Esophagus (tissue), 2 donors: ENCODE measurements at regions not wholly inside any gene's neighbourhood (a gene's known extent, or its start where the extent isn't known, plus 50 kb on each side); places are given as distances from the start of the nearest gene placed in this dataset.

Source experiments
- H3K27ac ChIP-seq, 2 donors: one replicate each; pipeline ENCODE4 v1.5.1; 2013; ENCODE audit warnings: low read depth in 2 of 2, mild to moderate bottlenecking in 2 of 2, inconsistent platforms in 1 of 2, low read length in 1 of 2, moderate library complexity in 1 of 2
- H3K27me3 ChIP-seq, 2 donors: one replicate each; pipeline ENCODE4 v1.6.1; 2013; ENCODE audit warnings: low read length in 2 of 2, control low read depth in 1 of 2, mild to moderate bottlenecking in 1 of 2; ENCODE audit not compliant: insufficient read depth in 2 of 2, control insufficient read depth in 1 of 2
- H3K36me3 ChIP-seq, 2 donors: one replicate each; pipeline ENCODE4 v1.6.1; 2013; ENCODE audit warnings: low read length in 1 of 2; ENCODE audit not compliant: control insufficient read depth in 2 of 2, insufficient read depth in 2 of 2
- H3K4me1 ChIP-seq, 2 donors: one replicate each; pipeline ENCODE4 v1.6.1; 2013; ENCODE audit warnings: low read length in 1 of 2; ENCODE audit not compliant: control insufficient read depth in 2 of 2, insufficient read depth in 2 of 2
- H3K4me3 ChIP-seq, 2 donors: one replicate each; pipeline ENCODE4 v1.5.1; 2013; ENCODE audit warnings: low read length in 2 of 2, mild to moderate bottlenecking in 2 of 2, low read depth in 1 of 2, moderate library complexity in 1 of 2
- H3K9me3 ChIP-seq, 2 donors: one replicate each; pipeline ENCODE4 v1.6.1; 2013; ENCODE audit warnings: mild to moderate bottlenecking in 2 of 2, low read depth in 1 of 2, low read length in 1 of 2, moderate library complexity in 1 of 2; ENCODE audit not compliant: control insufficient read depth in 2 of 2, insufficient read depth in 1 of 2
- WGBS, 2 donors: extraction: QIAGEN DNeasy Blood & Tissue Kit; methylation state at CpG; one replicate each; pipeline ENCODE4 v1.1.7; 2013; 5-methylcytosine and 5-hydroxymethylcytosine counted together
- donor health status: healthy with polysubstance abuse.
- donor health status: Bipolar disorder and iron deficiency.

DNA sequence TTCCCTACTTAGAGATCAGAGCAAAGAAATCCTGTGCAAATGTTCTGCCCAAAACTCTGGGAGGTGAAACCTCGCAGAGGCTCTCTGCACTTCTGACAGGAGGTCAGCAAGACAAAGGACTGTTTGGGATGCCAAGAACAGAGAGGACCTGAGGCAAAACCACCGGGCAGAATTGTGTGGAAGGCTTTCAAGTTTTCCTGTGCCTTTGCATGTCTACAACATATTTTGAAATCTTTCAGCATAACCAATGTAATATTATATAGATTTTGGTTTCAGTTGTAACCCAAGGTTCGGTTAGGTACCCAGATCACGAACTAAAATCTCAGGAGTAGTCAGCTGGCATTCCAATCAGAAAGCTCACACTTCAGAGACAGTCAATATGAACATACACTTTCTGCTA lies 99.4 kb upstream of the PLEKHA5 start:
- no peaks in the 10 kb centered on the region for H3K9me3 ChIP-seq
- no peaks in the 10 kb centered on the region for H3K27me3 ChIP-seq
- WGBS, 2 donors: 39 to 51% methylated on average over 4 of the region's 4 CpGs
- no peak overlapping the region for H3K27ac ChIP-seq
- H3K4me3 ChIP-seq: no peak overlapping the region
- H3K36me3 ChIP-seq: no peaks in the 10 kb centered on the region
- H3K4me1 ChIP-seq: no peaks in the 10 kb centered on the region

DNA sequence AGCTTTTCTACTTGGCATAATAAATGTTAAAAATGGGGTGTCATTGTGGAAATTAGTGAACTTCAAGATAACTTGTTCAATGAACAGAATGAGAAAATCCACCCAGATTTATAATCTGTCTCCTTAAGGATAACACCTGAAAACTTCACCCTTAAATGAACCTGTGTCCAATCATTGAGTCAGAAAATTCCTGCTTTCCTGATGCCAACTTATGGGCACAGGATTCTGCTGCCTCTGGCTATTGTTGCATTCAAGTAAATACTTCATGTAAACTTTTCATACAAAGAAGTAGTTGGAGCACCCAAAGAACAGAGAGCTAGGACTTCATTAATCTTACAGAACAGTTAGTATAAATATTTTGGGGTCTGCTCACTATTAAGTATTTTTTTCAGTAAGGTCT lies 98.9 kb upstream of the PLEKHA5 start:
- no peaks in the 10 kb centered on the region for H3K9me3 ChIP-seq
- H3K4me3 ChIP-seq: no peak overlapping the region
- no peaks in the 10 kb centered on the region for H3K36me3 ChIP-seq
- H3K4me1 ChIP-seq: no peaks in the 10 kb centered on the region
- H3K27me3 ChIP-seq: no peaks in the 10 kb centered on the region
- no peak overlapping the region for H3K27ac ChIP-seq

DNA sequence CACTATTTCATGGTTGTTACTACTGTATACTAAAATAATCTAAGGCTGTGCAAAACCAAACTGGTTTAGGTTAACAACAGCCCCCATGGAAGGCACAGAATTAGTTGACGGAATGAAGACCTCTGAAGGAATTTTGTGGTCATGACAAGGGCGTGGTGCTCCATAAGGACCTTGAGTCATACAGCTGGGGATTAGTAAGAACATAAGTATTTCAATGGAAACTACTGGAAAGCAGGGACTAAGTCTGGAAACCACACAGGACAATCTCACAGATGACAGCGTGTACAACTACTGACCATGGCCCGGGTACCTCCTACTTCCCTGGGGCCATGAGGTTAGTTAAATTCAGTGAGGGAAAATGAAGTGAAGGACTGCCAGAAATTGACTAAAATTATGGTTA lies 98.5 kb upstream of the PLEKHA5 start:
- WGBS, 2 donors: 54 to 73% methylated on average over 4 of the region's 4 CpGs
- Histone ChIP-seq H3K4me3 (no peak overlapping the region), H3K27ac (no peak overlapping the region), H3K4me1 (no peaks in the 10 kb centered on the region), H3K27me3 (no peaks in the 10 kb centered on the region), H3K36me3 (no peaks in the 10 kb centered on the region), H3K9me3 (no peaks in the 10 kb centered on the region)

DNA sequence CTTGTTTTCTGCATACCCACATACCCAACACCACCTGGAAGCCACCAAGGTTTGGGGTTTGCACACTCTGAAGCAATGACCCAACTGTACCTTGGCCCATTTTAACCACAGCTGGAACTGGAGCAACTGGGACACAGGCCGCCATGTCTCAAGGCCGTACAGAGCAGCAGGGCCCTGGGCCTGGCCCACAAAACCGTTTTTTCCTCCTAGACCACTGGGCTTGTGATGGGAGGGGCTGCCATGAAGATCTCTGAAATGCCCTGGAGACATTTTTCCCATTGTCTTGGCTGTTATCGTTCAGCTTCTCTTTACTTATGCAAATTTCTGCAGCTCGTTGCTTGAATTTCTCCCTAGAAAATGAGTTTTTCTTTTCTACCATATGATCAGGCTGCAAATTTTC lies 96.7 kb upstream of the PLEKHA5 start:
- Histone ChIP-seq H3K27ac (no peak overlapping the region), H3K4me1 (no peaks in the 10 kb centered on the region), H3K36me3 (no peaks in the 10 kb centered on the region), H3K27me3 (no peaks in the 10 kb centered on the region), H3K4me3 (no peak overlapping the region), H3K9me3 (no peaks in the 10 kb centered on the region)
- WGBS, 2 donors: 79 to 85% methylated on average over 5 of the region's 5 CpGs

DNA sequence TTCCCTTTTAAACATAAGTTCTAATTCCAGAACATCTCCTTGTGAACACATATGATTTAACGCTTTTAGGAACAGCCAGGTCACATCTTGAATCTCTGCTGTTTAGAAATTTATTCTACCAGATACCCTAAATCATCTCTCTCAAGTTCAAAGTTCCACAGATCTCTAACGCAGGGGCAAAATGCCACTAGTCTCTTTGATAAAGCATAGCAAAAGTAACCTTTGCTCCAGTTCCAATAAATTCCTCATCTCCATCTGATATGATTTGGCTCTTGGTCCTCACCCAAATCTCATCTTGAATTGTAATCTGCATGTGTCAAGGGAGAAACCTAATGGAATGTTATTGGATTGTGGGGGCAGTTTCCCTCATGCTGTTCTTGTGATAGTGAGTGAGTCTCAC lies 96.3 kb upstream of the PLEKHA5 start:
- no peaks in the 10 kb centered on the region for H3K9me3 ChIP-seq
- no peaks in the 10 kb centered on the region for H3K27me3 ChIP-seq
- H3K36me3 ChIP-seq: no peaks in the 10 kb centered on the region
- H3K27ac ChIP-seq: no peak overlapping the region
- 81 to 90% methylated on average over 2 of the region's 2 CpGs for WGBS, 2 donors
- H3K4me3 ChIP-seq: no peak overlapping the region
- H3K4me1 ChIP-seq: no peaks in the 10 kb centered on the region

DNA sequence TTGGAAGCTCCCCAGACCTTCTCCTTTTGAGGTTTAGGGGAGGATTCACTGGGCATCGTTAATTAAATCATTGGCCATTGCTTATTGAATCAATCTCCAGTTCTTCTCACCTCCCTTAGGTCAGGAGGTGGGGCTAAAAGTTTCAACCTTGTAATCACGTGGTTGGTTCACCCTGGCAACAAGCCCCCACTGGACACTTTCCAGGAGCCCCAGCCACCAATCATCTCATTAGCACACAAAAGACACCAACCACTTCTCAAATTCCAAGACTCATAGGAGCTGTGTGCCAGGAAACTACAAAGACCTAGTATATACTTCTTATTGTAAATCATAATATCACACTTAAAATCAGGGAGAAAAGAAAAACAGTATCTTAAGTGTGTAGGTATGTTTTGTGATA lies 94.6 kb upstream of the PLEKHA5 start:
- Histone ChIP-seq H3K4me1 (no peaks in the 10 kb centered on the region), H3K36me3 (no peaks in the 10 kb centered on the region), H3K27ac (no peak overlapping the region), H3K9me3 (no peaks in the 10 kb centered on the region), H3K27me3 (no peaks in the 10 kb centered on the region), H3K4me3 (no peak overlapping the region)
- WGBS, 2 donors: 64 to 65% methylated on average over 2 of the region's 2 CpGs

DNA sequence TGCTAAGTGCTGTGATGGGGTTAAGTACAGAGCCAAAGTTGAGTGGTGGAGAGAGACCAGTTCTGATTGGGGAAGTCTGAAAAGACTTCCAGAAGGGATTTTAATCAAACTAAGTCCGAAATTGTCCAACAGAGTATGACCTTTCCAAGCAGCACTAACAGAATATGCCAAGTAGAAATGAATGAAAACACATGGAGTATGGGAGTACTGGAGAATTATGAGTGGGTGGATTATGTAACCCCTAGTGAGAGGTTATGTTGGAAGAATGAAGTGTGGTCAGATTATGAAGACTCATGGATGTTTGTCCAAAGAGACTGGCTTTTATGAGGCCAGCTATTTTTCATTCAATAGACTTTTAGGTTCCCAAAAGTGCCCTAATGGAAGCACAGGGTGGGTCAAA lies 94.0 kb upstream of the PLEKHA5 start:
- H3K36me3 ChIP-seq: no peaks in the 10 kb centered on the region
- no peak overlapping the region for H3K4me3 ChIP-seq
- no peaks in the 10 kb centered on the region for H3K9me3 ChIP-seq
- H3K4me1 ChIP-seq: no peaks in the 10 kb centered on the region
- H3K27ac ChIP-seq: no peak overlapping the region
- H3K27me3 ChIP-seq: no peaks in the 10 kb centered on the region
- 44 to 62% methylated on average over 1 of the region's 1 CpG for WGBS, 2 donors

DNA sequence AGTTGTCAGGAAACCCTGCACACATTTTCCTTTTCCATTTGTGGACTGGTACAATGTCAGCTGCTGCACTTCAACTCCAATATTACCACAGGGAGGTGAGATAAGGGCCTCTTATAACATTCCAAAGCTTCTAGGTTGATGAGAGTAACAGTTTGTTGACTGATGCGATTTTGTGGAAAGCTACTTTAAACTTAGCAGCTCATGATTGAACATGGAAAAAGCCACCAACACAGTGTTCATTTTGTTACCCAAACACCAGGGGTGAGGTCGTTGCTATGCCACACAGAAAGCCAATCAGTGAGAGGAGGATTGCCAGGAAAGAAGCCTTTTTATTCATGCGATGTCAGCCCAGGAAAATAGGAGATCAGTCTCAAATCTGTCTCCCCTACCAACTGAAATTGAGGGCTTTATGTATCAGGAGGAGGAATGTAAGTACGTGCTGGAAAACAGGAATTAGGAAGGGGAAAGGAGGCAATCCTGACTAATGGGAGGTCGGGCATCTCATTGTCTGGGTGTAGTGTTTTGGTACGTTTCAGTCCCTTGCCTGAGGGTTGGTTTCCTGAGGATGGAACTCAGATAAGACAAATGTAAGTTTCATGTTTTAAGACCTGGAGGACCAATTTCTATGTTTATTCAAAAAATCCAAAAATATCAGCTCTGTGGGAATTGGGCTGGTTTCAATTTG lies 92.7 kb upstream of the PLEKHA5 start:
- 55 to 61% methylated on average over 6 of the region's 6 CpGs for WGBS, 2 donors
- Histone ChIP-seq H3K27me3 (no peaks in the 10 kb centered on the region), H3K9me3 (no peaks in the 10 kb centered on the region), H3K4me3 (no peak overlapping the region), H3K27ac (peak overlapping the region in 1 of 2 donors; percentile 22), H3K36me3 (no peaks in the 10 kb centered on the region), H3K4me1 (no peaks in the 10 kb centered on the region)

DNA sequence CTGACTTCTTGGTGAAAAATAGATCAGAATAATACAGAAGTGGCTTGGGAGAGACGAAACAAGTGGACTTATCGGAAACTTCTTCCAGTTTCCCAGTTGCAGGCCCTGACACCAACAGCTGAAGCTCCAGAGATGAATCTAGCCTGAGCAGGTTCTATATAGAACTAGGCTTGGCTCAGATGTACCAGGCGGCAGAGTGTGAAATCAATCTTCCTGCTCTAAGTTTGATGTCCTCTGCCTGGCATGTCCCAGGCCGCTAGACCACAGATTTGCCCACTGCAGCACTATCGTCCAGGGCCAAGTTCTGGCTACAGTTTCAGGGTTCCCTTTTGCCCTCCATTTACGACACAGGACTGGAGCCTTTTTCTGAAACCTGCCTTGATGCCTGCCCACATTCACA lies 91.3 kb upstream of the PLEKHA5 start:
- Histone ChIP-seq H3K36me3 (no peaks in the 10 kb centered on the region), H3K27ac (no peak overlapping the region), H3K4me1 (no peaks in the 10 kb centered on the region), H3K9me3 (no peaks in the 10 kb centered on the region), H3K27me3 (no peaks in the 10 kb centered on the region), H3K4me3 (no peak overlapping the region)
- WGBS, 2 donors: 71 to 72% methylated on average over 6 of the region's 6 CpGs

DNA sequence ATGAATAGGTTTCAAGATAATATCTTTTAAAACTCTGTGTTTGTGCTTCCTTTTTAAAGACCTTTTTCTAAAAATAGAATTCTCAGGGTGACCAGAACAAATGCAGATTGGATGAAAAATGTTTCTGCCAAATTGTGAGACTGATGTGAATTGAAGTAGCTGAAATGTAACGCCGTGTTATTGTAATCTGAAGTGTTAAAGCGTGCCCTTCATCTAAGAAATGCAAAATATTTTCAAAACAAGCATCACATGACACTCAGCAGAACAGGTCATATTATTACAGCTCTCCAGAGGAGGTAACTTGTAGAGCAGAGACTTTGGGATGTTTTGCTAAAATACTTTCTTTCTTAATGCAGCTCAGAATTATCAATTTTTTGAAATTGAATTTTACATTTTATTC lies 90.0 kb upstream of the PLEKHA5 start:
- no peaks in the 10 kb centered on the region for H3K4me1 ChIP-seq
- H3K36me3 ChIP-seq: no peaks in the 10 kb centered on the region
- no peak overlapping the region for H3K4me3 ChIP-seq
- no peaks in the 10 kb centered on the region for H3K9me3 ChIP-seq
- H3K27ac ChIP-seq: no peak overlapping the region
- 59% methylated on average over 3 of the region's 3 CpGs for WGBS, 2 donors
- no peaks in the 10 kb centered on the region for H3K27me3 ChIP-seq
